Head of caudate nucleus (tissue), 42 donors: ENCODE measurements at regions not wholly inside any gene's neighbourhood (a gene's known extent, or its start where the extent isn't known, plus 50 kb on each side); places are given as distances from the start of the nearest gene placed in this dataset.

ENCODE experiments used
- DNase-seq, 42 donors: peaks; one replicate each; pipeline versions ENCODE4 v3.0.0 to v3.0.0-alpha.2; 2020 to 2021; ENCODE audit warnings: mixed read lengths in 7 of 42
- intact Hi-C: fragments of 100-400 bp; cut with DNase I; formaldehyde crosslinking; loops from one replicate; pipeline ENCODE4 v1.15.0; 2022

GRCh38 chr14:54166049-54166950 is 209.7 kb upstream of the BMP4 start:
- intact Hi-C loops: no loop called here
- peak in 27 of 42 donors; percentile 6 to 65 (median 32) for DNase-seq

- intact Hi-C loops: no loop called here
- no peak for DNase-seq
Observed at GRCh38 chr14:54168489-54168888, 211.9 kb upstream of the BMP4 start.

DNA sequence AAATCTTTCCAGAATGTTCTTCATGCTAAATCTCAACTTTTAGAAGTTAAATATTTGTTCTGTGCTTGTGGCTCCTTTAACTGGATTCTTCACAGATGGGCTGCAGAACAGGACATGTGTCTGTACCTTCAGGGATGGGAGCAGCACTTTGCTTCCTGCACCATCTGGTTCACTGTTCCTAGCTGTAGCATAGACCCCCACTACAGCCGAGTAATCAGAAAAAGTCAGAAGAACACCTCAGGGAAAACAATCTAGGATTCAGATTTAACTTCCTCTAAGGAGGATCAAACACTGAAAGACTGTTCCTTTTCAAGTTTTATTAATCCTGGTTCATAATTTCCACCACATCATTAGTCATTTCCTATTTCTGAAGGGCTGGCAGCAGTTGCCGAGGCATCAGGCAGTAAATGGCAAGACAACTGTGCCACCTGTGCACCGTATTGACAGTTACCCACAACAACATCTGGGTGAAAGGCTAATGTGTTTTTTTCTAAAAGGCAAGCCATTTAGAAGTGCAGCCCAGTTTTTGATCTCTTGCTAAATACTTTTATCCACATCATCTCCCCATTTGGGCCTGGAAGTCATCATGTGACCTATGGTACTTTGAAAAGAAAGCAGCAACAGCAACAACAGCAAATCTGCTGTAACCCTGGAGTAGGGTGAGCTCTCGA is 212.8 kb upstream of the BMP4 start:
- DNase-seq: no peak
- intact Hi-C loops: no loop called here

DNA sequence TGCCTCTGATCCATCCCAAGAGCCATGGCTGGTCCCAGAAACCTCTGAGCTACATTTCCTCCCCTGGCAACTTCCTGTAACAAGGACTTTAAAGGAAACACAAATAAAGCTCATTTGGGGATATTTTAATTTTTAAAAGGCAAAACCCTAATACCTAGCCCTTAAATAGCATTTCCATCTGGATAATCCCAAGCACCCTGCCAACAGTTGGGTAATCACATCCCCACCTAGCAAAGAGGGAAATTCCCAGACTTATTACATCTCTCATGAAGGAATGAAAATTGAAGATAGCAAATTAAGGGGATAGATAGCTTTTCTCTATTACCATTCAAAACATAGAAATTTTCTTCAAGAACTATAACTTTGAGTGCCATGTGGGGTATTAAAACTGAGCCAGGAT is 213.7 kb upstream of the BMP4 start:
- DNase-seq: no peak
- intact Hi-C loops: no loop called here

- DNase-seq: no peak
- intact Hi-C loops: no loop called here
Observed at GRCh38 chr14:54172114-54172513, 215.5 kb upstream of the BMP4 start.

DNA sequence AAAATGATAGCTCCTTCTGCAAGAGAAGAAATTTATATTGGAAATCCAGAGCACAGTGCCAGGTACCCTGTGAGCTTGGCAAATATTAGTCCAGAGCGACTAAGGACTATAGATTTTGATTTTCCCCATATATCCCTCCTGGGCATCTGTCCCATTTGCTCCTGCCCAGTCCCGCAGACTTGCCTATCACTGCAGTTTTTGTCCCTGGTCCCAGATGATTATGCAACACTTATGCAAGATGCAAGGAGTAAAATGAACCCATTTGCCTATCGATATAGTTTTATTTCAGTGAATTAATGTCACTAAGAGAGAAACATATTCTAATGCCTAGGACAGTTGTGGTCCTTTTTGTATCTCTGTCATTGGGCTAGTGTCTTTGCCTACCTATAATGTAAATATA is 215.9 kb upstream of the BMP4 start:
- DNase-seq: no peak
- intact Hi-C loops: no loop called here

- no peak for DNase-seq
- intact Hi-C loops: no loop called here
Observed at GRCh38 chr14:54173802-54174201, 217.2 kb upstream of the BMP4 start.

GRCh38 chr14:54174457-54174856 is 217.8 kb upstream of the BMP4 start:
- intact Hi-C loops: no loop called here
- no peak for DNase-seq

GRCh38 chr14:54175298-54175942 is 218.8 kb upstream of the BMP4 start:
- DNase-seq: peak in 41 of 42 donors; percentile 10 to 90 (median 71)
- intact Hi-C loops: loop anchor here (5.0 kb wide), 1 partner anchor 638 kb away; no protein-coding TSS in a partner anchor

DNA sequence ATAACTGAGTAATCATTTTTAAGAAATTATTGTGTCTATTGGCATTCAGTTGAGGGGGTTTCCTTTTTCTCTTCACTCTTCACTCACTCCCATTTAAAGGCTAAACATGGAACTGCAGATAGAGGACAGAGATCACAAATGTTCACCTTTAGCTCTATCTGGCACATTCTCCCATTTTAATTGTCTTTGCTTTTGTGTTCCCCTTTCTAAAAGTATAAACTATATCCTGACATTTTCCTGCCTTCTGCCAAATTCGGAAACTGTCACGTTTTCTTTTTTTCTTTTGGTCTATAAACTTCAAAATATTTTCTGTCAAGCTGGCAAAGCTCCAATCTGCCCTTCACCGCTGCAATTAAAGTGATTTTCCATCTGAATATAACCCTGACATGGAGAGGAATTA is 219.8 kb upstream of the CDKN3 start:
- intact Hi-C loops: loop anchor here (5.0 kb wide), 1 partner anchor 640 kb away; no protein-coding TSS in a partner anchor
- DNase-seq: no peak

DNA sequence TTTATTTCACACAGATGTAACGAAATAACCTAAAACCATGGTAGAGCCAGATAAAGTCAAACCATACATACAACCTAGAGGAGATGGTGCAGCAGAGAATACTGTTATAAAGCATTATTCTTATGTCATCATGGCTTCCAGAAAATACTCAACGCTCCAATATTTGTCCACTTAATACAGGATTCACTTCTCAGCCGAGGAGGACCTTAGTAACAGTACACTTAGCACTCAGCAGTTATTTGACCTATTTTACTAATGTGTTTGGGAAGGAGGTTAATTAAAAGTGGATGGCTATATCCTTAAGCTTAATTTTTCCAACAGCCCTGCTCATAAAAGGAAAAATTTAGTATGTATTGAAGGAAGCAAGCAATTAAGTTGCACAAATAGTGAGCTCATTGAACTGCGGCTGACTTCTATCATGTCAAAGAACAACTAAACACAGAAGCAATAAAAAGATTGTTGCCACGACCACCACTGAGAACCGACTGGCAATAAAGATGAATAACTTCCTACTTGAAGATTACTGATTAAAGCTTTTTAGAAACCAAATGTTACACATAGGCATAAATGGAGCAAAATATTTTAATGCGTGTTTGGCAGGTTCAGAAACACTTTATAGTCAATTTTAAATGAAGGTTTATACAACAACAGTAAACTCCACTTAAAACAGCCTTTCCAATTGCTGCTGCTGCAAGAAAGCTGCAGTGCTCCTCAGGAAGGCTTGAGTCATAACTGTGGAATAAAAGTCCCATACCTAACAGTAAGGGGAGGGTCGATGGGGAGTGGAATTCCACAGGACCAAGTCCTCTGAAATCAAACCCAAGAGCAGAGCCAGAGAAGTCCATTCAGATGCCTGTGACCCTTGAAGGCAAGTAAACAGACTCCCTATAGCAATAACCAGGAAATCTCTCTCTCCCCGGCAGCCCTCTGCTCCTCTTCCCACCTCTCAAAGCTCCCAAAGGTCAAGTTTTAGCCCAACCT is 218.9 kb upstream of the CDKN3 start:
- no peak for DNase-seq
- intact Hi-C loops: loop anchor here (5.0 kb wide), 1 partner anchor 641 kb away; no protein-coding TSS in a partner anchor

DNA sequence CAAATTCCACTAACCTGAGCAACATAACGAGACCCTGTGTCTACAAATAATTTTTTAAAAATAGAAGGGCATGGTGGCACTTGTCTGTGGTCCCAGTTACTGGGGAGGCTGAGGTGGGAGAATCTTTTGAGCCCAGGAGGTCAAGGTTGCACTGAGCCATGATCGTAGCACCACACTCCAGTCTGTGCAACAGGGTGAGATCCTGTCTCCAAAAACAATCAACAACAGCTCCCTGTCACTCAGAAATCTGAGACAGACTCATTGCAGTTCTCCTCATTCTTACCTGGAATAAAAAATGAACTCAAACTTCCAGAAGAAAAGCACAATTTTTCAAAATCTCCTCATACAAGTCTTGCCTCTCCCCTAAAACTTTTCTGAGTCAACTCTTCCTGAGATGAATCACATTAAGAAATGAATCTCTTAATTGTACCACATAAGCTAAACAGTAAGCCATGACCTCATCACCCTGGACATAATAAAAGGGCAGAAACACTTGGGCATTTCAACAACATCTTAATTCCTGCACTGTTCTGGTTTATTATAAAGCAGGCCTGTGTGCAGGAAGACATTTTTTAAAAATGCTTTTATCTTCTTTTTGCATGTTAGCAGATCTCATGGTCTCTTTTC is 214.3 kb upstream of the CDKN3 start:
- intact Hi-C loops: no loop called here
- DNase-seq: no peak

DNA sequence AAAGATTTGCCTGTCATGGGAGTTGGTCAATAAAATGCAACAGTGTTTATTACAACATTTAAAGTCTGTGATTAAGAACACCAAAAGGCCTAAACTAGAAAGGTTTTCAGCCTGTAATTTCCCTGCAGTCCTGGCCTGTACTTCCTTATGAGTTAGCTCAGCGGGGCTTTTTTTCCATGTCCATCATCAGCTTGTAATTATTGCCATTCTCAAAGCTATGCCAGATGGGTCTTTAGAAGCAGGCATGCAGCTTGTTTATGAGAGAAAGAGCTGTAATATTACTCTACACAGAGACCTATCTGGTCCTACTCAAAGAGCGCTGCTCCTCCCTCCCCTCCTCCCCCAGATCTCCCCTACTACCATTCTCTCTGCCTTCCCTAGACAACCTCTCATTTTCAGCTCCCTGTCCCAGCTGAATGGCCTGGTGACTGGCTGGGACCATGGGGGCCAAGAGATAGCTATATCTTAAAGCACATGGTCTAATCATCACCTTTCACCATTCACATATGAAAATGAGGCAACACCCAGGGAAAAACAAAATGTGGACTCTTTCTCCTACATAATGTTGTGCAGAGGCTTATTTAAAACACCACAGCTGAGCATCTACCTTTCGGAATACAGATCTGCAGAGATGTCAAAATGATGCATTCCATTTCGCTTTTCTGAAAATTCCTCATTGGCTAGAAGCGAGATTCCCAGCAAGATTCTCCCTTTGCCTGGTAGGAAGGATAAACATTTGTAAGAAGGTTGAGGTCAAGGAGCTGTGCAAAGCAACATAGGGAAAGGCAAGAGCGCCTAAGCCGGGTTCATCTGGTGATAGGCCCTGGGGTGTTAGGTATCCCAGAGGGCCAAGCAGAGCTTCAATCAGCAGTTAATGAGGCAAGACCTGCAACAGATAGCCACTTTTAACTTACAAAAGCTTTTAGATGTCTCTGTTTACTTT is 209.7 kb upstream of the CDKN3 start:
- intact Hi-C loops: no loop called here
- DNase-seq: no peak

DNA sequence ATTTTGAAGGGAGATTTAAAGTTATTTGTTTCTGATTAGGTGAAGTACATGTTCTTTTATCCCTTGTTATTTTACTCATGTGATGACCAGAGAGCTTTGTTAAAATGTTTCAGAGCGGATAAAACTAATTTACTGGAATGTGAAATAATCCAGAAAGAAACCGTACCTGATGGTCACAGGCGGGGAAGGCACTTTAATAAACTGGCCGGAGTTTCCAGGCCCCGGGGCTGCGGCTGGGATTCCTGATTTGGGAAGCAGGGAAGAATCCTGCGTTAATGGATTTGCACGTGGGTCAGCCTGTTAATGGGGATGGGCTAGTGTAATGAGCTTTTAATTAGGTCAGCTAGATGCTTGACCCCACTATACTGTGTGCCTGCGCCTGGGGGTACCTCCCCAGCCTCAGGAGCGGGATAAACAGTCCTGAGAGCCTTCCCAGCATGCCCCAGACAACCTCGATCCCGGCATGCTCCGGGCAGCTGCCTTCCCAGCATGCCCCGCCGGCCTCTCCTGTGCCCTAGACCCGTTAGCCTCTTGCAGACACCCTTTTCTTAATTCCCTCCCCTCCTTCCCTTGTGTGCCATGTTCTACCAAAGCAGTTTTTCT is 208.6 kb upstream of the CDKN3 start:
- intact Hi-C loops: no loop called here
- no peak for DNase-seq

GRCh38 chr14:54189333-54189732 is 207.5 kb upstream of the CDKN3 start:
- intact Hi-C loops: no loop called here
- DNase-seq: no peak

GRCh38 chr14:54189748-54190354 is 207.0 kb upstream of the CDKN3 start:
- intact Hi-C loops: no loop called here
- DNase-seq: no peak
